ENCODE measurements at regions not wholly inside any gene's neighbourhood (a gene's known extent, or its start where the extent isn't known, plus 50 kb on each side); places are given as distances from the start of the nearest gene placed in this dataset.

DNA sequence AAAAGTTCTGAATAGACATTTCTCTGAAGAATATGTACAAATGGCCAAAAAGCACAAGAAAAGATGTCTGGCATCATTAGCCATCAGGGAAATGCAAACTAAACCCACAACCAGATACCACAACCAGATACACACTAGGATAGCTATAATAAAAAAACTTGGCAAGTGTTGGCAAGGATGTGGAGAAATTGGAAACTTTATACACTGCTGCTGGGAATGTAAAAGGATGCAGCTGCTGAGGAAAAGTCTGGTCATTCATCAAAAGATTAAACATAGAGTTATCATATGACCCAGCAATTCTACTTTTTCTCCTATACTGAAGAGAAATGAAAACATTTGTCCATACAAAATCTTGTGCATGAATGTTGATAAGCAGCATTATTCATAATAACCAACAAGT lies 92.3 kb downstream of the UCHL1 start:
- no peaks in the 10 kb centered on the region for H3K36me3 ChIP-seq
- no peaks in the 10 kb centered on the region for H3K27me3 ChIP-seq
- no peaks in the 10 kb centered on the region for H3K9me3 ChIP-seq
- no peak overlapping the region for H3K27ac ChIP-seq (replicated peaks in 1 of 4)
- no peak for DNase-seq (ENCODE audit: extremely low spot score)
- TF ChIP-seq EP300 (IDR thresholded peaks at IDR 0.05) (no peak), POLR2AphosphoS5 (IDR thresholded peaks at IDR 0.05) (no peak), POLR2A (IDR thresholded peaks at IDR 0.05; ENCODE audit: low read depth) (no peak)
- TF ChIP-seq, protein P1, sequence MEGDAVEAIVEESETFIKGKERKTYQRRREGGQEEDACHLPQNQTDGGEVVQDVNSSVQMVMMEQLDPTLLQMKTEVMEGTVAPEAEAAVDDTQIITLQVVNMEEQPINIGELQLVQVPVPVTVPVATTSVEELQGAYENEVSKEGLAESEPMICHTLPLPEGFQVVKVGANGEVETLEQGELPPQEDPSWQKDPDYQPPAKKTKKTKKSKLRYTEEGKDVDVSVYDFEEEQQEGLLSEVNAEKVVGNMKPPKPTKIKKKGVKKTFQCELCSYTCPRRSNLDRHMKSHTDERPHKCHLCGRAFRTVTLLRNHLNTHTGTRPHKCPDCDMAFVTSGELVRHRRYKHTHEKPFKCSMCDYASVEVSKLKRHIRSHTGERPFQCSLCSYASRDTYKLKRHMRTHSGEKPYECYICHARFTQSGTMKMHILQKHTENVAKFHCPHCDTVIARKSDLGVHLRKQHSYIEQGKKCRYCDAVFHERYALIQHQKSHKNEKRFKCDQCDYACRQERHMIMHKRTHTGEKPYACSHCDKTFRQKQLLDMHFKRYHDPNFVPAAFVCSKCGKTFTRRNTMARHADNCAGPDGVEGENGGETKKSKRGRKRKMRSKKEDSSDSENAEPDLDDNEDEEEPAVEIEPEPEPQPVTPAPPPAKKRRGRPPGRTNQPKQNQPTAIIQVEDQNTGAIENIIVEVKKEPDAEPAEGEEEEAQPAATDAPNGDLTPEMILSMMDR (IDR thresholded peaks at IDR 0.05) = no peak
- no peaks in the 10 kb centered on the region for H3K4me1 ChIP-seq
- intact Hi-C loops (cut with DNase I) = no loop called here
- H3K4me3 ChIP-seq = no peak overlapping the region

- peaks cover 16 to 47% (median 47%) of the 10 kb centered on the region in 4 donors for H3K4me1 ChIP-seq
- H3K9me3 ChIP-seq = no peaks in the 10 kb centered on the region
- DNase-seq (ENCODE audit: extremely low spot score) = no peak
- TF ChIP-seq POLR2AphosphoS5 (IDR thresholded peaks at IDR 0.05) = no peak
- TF ChIP-seq, protein P1 (IDR thresholded peaks at IDR 0.05) = peak in 1 of 3 experiments; percentile 8
- no peaks in the 10 kb centered on the region for H3K36me3 ChIP-seq
- no peaks in the 10 kb centered on the region for H3K27me3 ChIP-seq
- no peak overlapping the region for H3K4me3 ChIP-seq
- intact Hi-C loops (cut with DNase I) = no loop called here
- H3K27ac ChIP-seq (replicated peaks in 1 of 4) = peak overlapping the region; percentile 65 to 88 (median 86)
- 79% methylated on average over 13 of the region's 13 CpGs for WGBS
These were observed 102.1 kb downstream of the UCHL1 start for GRCh38 chr4:41358647-41359421.

- WGBS = 78% methylated on average over 5 of the region's 5 CpGs
- intact Hi-C loops (cut with DNase I) = no loop called here
- Histone ChIP-seq H3K36me3 (no peaks in the 10 kb centered on the region), H3K27me3 (no peaks in the 10 kb centered on the region), H3K4me1 (peaks cover 22 to 53% (median 52%) of the 10 kb centered on the region in 4 donors), H3K27ac (replicated peaks in 1 of 4) (peak overlapping the region; percentile 65 to 88 (median 86)), H3K9me3 (no peaks in the 10 kb centered on the region), H3K4me3 (no peak overlapping the region)
- DNase-seq (ENCODE audit: extremely low spot score) = no peak
- TF ChIP-seq, protein P1 (IDR thresholded peaks at IDR 0.05) = no peak
- no peak for TF ChIP-seq POLR2AphosphoS5 (IDR thresholded peaks at IDR 0.05)
- no peak for TF ChIP-seq EP300 (IDR thresholded peaks at IDR 0.05)
- no peak for TF ChIP-seq POLR2A (IDR thresholded peaks at IDR 0.05; ENCODE audit: low read depth)
These were observed 102.7 kb downstream of the UCHL1 start for GRCh38 chr4:41359422-41359775.

- Histone ChIP-seq H3K4me1 (peaks cover 26 to 56% (median 55%) of the 10 kb centered on the region in 4 donors), H3K36me3 (no peaks in the 10 kb centered on the region), H3K27me3 (no peaks in the 10 kb centered on the region), H3K9me3 (no peaks in the 10 kb centered on the region), H3K27ac (replicated peaks in 1 of 4) (peak overlapping the region; percentile 85 to 92 (median 88)), H3K4me3 (peak overlapping the region; percentile 66 to 95 (median 90))
- intact Hi-C loops (cut with DNase I) = loop anchor here (5.0 kb wide), 3 partner anchors 67 to 282 kb away; partner anchors contain the start of gene LIMCH1
- DNase-seq (ENCODE audit: extremely low spot score) = no peak
- TF ChIP-seq EP300 (IDR thresholded peaks at IDR 0.05) (no peak), POLR2AphosphoS5 (IDR thresholded peaks at IDR 0.05) (no peak), POLR2A (IDR thresholded peaks at IDR 0.05; ENCODE audit: low read depth) (no peak)
- TF ChIP-seq, protein P1 (IDR thresholded peaks at IDR 0.05) = no peak
- WGBS = 82% methylated on average over 7 of the region's 11 CpGs
These were observed 103.1 kb downstream of the UCHL1 start for GRCh38 chr4:41359836-41360213.

Measured in esophagus muscularis mucosa (tissue), 4 donors.